Activated CD4-positive, alpha-beta T cell treated with anti-CD3 and anti-CD28 coated beads for 48 hours (primary cell): ENCODE measurements at regions not wholly inside any gene's neighbourhood (a gene's known extent, or its start where the extent isn't known, plus 50 kb on each side); places are given as distances from the start of the nearest gene placed in this dataset.
"Not testable (repeated sequence)": the region's sequence is repeated elsewhere in the genome, so short reads cannot be mapped to it uniquely, and the experiment has no call there.

Source experiments
- DNase-seq: peaks from one replicate; pipeline ENCODE4 v3.0.0-alpha.2; 2020

DNA sequence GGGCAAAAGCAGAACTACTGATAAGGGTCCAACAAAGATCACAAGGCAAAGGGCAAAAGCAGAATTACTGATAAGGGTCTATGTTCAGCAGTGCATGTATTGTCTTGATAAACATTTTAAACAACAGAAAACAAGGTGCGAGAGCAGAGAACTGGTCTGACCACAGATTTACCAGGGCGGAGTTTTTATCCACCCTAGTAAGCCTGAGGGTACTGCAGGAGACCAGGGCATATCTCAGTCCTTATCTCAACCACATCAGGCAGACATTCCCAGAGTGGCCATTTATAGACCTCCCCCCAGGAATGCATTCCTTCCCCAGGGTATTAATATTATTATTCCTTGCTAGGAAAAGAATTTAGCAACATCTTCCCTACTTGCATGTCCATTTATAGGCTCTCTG, 138.2 kb upstream of the EDNRB start:
- DNase-seq: not testable (repeated sequence)

DNA sequence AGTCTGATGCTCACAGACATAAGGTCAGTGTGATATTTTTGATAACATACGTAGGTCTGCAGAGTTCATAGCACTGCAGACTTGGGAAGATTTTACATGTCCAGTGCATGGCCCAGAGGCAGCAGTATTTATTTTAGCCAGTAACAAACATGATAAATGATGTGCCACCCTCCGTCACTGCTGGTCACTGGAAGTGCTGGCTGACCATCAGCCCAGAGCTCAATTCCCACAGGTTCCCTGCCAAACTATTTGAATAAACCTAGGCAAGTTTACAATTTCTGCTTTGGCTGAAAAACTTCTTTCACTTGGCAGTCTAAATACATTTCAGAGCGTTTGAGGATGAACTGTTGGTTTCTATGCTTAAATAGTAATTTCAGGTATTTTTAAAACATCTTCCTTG, 135.5 kb upstream of the EDNRB start:
- DNase-seq: no peak

DNA sequence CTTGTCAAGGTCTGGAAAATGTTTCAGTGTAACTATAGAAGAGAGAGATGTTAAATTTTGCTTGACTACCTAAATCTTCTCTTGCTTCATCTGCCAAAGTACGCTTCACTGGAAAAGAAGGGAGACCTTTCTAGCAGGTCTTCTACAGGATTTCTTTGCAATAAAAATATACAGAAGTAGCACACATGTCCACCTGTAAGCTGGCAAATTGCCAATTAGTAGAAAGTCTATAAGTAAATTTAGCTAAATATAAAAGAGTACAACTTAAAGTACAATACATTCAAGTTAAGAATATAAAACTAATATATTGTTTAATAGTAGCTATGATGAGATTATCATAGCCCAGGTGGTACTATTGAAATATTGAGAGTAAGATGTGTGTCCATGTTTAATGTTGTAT, 128.5 kb upstream of the EDNRB start:
- no peak for DNase-seq

DNA sequence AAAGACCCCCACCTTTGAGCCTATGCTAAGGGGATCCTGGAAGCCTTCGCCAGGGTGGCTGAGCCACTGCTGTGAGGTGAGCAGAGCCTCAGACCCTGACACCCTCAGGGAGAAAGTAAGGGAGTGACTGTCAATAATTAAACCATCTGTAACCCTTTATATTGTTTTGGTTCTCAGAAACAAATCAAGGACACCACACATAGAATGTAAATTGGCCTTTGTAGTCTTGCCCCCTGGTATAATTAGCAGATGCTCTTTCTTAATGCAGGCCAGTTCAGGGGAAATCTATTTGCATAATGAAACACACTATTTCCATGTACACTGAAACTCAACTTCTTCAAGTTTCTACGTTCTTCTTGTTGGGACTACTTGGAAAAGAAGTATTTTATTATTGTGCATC, 127.7 kb upstream of the EDNRB start:
- no peak for DNase-seq

DNA sequence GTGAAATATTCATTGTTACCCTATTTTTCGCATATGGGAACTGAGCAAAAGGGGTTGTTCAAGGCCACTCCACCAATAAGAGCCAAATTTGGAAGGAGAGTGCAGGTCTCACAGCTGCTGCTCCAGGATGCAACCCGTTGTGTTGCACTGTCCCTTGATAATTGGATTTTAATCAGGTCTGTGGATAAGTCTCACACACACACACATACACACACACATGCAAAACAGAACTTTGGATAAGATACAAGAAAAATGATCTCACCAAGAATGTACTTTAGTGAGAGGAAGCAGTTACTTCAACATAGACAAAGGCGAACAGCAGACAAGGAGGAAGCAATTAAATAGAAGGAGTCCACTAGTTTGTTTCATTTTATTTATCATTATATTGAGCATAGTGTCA, 127.3 kb upstream of the EDNRB start:
- no peak for DNase-seq

DNA sequence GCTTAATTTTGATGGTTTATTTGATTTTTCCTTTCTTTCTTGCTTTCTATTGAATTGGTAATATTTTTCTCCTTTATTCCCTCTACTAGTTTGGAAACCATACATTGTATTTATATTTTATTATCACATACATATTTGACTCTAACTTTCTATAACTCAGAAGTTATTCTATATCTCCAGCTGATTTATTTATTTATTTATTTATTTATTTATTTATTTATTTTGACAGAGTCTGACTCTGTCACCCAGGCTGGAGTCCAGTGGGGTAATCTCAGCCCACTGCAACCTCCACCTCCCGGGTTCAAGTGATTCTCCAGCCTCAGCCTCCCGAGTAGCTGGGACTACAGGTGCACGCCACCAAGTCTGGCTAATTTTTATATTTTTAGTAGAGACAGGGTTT, 122.7 kb upstream of the EDNRB start:
- not testable (repeated sequence) for DNase-seq

DNA sequence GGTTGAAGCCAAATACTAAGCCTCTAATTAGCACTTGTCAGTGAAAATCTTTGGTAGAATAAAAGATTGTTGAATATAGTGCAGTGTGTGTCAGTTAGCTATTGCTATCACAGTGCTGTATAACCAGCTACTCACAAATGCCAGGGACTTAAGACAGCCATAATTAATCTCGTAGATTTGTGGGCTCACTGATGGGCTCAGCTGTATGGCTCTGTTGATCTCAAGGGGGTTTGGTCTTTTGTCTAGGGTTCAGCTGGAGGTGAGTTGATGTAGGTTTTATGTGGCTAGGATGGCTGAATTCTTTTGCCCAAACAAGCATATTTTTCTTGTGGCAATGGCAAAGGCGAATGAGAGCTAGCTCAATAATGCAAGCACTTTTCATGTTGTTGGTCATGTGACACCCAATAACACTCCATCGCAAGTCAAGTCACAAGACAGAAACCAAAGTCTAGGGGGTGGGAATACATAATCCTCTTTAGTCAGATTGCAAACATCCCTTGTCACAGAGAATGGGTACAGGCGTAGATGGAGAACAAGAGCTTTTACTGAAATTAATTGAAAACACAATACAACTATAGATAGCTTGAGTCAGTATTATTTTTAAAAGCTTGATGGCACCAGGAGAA, 121.7 kb upstream of the EDNRB start:
- DNase-seq: no peak

DNA sequence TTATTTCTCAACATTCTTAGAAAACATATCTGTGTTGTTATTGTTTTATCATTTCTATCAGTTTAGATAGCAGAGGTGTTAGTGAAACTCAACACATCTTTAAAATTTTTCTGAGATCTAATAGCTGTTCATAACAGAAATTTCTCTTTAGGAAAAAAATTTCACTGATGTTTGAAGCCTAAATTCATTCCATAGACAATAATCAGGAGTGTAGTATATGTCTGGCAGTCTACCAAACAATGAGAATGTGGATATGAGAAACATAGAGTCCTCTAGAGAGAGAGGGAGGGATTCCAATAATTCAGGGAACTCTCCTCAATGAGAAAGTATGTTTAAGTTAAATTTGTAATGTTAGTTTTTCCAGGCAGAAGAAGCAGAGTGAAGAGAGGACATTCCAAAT, 118.2 kb upstream of the EDNRB start:
- no peak for DNase-seq

DNA sequence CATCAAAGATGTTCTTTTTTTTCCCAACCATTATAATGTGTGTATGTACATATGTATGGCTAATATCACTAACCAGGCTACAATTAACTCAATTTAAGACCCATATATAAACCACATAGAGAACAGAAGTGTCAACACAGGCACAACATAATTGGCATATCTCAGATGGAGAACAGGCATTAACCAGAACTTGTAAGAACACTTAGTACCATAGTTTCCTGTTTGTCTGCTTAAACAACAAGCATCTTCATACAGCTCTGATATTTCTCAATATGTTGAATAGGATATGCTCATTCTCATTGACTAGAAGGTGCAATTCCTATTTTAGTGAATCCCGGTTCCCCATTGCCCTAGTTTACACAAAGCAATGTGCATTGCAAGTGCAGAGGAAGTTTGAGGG, 116.9 kb upstream of the EDNRB start:
- DNase-seq: no peak

DNA sequence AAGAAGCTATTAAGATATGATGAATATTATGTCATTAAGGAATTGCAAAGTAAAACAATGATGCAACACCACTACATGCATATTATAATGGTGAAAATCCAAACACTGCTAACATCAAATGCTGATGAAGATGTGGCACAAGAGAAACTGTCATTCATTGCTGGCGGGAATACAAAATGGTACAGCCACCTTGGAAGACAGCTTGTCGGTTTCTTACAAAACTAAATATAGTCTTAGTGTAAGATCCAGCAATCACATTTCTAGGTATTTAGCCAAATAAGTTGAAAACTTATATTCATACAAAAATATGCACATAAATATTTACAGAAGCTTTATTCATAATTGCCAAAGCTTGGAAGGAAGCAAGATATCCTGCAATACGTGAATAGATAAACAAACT, 114.9 kb upstream of the EDNRB start:
- no peak for DNase-seq

DNA sequence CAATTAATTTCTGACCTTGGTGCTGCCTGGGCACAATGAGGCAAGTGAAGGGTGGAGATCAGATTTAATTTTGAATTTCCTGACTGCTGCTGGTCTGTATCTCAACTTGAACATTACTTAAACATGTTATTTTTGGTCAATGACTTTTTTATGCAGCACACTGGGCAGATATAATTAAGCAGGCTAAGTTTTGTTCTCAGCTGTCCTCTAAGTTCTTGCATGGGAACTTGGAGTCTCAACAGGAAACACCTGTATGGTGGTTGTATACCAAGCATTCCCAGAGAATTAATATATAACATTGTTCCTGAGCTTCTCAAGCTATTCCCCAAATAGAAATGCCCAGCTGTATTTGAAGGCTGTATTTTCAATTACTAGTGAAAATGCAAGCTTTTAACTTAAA, 113.5 kb upstream of the EDNRB start:
- DNase-seq: no peak

DNA sequence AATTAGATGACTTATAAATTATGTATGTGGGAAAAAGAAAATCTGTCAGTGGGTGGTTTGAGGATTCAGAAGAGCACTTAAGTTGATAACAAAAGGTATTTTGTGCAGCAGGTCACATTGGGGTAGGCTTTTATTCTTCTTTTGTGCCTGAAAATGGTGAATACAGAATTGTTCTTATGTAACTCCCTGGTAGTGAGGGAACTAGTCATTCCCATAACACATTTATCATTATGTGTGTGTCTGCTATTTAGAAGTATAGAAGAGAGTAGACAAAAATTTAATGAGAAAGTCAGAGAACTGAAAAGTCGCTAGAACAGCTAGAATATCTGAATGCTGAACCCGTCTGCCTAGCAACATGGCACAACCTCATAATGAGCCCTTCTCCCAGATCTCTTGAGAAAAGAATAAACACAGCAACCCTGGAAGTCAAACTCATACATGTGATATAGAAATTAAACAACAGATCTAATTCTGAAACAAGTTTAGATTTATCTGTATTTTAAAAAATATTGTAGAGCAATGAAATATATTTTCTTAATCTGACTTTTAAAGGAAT, 111.8 kb upstream of the EDNRB start:
- no peak for DNase-seq

DNA sequence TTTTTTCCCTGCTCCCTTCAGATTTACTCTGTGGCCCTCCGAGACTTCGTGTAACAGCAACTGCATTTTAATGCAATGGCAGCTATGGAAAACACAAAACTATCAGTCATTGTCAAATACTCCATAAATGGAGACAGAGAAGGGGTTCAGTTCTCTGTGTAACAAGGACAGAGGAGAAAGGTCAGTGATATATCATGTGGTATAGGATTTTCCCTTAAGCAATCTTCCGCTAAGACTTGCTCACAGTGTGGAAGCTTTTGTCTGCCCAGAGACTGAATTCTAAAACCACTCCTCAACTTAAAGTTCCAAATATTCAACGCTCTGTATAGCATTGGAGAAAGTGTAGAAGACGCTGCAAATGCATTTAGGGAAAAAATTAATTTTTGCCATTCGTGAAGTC, 111.3 kb upstream of the EDNRB start:
- DNase-seq: no peak

DNA sequence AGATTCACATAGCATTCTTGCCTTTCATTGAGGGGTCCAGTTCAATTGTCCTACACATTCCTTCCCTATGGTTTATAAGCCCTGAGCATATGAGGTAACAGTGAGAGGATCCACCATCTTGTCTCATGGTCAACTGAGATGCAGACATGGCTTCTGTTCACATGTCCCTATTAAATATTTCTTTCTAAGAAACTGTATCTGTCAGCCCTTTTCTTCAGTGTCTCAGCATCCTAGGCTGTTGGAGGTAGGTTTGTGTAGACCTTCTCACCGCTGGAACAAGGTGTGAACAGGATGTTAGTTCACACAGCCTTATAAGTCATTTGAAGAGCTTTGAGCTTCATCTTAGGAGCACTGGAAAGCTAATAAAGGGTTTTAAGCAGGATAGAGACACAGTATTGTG, 110.3 kb upstream of the EDNRB start:
- DNase-seq: no peak

DNA sequence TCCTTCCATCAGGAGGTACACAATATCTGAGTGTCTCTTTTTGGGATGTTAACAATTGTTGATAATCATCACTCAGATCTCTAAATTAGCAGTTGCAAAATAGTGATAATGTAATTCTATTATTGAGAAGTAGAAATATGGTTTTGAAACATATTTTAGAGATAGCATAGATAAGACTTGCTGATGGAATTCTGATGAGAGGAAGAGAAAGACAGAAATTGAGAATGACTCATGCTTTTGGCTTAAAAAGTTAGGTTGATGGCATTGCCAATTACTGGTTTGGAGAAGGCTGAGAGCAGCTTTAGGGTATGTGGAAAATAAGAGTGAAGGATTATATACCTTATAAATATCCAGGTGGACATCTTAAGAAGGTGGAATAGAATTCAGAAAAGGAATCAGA, 106.4 kb upstream of the EDNRB start:
- no peak for DNase-seq

DNA sequence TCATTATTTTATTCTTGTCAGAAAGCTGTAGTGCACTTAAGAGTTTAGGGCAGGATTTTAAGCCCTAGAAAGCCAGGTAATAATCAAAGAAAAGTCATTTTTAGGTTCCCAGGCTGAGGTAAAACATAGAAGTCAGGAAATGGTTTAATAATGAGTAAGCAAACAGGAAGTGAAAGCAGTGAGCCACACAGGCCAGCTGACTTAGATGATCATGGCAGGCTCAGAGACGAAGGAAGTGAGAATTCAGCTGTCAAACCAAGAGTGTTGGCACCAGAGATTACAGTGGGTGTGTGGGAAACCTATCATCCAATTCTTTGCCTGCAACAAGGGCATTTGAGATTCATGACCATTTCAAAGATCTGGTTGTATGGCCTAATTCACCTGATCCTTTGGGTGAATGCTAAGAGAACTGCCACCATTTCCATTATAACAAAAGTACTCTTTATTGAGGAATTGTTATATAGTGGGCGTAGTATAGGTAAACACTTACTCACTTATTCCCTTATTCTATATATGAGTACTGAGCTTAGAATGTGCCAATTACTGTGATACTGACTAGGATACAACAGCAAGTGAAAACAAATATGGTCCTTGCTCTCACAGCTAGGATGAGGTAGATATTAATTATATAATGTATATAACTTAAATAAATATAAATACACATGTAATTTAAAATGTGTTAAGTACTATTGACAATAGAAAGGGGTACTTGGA, 103.7 kb upstream of the EDNRB start:
- peak; percentile 60 for DNase-seq

DNA sequence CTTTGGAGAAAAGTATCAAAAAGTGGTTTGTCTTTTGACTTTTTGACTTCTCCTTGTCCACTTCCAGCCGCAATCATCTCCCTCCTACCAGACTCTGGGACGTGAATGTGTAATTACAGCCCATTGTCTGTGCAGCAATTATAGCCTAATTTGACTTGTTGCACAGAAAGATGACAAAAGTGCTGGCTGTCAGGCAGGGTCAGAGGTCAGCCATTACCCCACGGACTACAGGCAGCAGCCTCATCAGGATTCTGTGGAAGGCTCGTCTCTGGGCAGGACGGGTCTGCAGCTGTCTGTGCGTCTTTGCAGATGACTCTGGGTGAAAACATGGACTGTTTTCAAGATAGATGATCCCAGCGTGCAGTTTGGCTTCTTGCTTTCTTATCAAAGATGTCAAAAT, 102.2 kb upstream of the EDNRB start:
- no peak for DNase-seq

DNA sequence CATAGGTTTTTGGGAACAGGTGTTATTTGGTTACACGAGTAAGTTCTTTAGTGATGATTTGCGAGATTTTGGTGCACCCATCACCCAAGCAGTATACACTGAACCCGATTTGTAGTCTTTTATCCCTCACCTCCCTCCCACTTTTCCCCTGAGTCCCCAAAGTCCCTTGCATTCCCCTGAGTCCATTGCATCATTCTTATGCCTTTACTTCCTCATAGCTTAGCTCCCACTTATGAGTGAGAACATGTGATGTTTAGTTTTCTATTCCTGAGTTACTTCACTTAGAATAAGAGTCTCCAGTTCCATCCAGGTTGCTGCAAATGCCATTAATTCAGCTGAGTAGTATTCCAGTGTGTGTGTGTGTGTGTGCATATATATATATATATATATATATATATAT, 97.2 kb upstream of the EDNRB start:
- DNase-seq: no peak

DNA sequence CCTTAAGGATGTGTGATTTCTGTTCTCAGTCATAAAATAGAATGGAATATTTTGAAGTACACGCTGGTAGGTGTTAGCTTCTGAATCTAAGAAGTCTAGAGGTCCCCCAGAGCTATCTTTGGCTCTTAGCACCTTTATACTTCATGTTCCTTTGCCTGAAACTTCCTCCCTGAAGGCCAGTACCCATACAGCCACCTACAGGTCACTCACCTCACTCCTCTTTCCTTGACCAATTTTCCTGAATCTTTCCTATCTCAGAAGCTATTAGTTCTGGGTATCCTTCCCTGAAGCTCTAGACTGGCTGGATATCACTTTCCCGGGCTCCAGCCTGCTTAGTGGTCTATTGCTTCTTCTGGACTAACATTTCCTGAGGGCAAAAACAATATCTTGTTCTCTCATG, 93.4 kb upstream of the EDNRB start:
- no peak for DNase-seq

DNA sequence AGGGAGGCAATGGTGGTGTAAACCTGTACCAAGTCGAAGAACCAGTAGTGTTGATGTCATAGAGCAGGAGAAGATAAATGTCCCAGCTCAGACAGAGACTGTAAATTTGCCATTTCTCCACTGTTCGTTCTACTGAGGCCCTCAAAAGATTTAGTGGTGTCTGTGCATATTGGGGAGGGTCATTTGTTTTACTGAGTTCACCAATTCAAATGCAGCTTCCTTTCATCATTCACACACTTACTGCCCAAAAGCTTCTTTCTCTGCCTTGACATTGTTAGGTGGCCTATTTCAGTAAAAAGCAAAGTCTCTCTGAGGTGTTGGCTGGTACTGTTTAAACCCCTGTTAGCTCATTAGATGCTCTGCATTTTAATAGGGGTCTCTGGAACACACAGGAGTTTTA, 86.2 kb upstream of the EDNRB start:
- DNase-seq: no peak

DNA sequence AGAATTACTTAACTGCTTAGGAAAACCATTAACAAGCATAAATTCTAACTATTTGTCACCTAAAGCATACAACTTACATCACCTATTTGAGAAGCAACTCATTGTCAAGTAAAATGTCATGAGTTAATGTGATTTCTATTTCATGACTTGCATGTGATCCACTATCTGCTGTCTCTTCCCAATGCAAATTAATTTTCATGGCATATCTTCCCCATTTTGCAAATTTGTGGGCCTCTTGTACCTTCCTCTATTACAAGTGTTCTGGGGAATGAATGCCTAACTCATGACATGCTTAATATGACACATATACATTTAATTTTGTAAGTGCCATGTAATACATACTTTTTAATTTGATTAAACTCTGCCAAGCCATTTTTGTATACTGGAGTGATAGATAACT, 81.1 kb upstream of the EDNRB start:
- DNase-seq: no peak

DNA sequence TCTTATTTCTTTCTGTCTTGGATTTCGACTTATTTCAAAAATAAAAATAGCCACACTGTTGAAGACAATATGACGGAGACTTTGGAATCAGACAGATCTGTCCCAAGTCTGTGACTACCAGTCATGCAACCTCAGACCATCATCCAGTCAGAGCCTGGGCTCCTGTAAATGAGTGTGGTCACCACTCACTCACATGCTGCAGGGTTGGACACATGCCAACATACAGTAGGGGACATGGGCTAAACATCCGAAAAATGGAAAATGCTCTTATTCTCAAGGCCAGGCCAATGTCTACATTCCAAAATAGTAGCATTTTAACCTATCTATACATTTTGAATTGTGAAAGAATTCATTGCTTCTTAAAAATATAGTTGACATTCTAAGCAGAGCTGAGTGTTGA, 75.5 kb upstream of the EDNRB start:
- no peak for DNase-seq

DNA sequence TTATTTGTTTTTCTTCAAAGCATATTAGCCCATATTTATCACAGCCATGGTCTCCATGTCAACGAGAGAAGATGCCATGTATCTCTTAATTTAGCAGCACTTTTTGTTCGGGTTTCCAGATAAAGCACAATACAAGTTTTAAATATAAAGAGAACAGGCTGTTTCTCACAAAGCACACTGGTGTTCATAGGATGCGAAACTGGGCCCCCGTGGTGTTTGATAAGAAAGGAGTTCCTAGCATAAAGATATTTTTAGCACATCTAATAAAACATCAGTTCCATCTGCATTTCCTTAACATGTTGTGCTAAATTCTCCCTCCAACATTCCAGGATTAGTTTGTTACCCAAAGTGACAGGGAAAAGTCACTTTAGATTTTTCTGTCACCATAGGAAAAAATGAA, 72.4 kb upstream of the EDNRB start:
- DNase-seq: no peak

DNA sequence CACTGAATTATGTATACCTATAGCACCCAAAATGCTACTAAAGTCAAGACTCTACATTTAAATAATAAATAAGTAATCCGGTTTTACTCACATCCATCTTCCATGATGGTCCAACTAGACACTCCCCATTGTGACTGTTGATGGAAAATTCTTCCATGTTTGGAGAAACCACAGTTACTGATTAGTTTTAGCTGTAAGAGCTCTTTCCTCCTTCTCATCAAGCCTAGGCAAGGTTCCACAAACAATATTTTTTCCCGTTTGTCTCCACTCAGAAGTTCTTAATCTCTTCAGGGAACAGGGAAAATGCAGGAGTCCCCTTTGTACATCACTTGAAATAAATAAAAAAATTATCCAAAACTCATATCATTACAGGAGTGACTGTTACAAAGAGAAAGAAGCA, 70.7 kb upstream of the EDNRB start:
- DNase-seq: no peak

DNA sequence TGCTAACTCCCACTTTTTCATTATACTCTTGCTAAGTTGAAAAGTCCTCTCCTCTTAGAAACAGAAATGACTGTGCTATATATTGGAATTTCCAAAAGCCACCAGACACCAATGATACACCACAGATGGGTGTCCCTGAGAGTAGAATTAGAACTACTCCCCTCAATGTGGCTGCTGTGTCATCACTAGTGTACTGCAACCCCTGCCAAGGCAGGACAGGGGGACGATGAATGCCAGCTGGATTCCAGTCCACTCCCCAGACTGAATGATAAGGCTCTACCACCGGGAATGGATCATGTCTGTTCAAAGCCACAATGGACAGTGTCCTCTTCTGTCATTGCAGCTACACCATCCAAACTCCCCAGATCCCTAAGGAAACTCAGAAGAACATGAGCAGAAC, 69.7 kb upstream of the EDNRB start:
- DNase-seq: no peak
